Adrenal gland (tissue), 5 donors: ENCODE measurements at regions not wholly inside any gene's neighbourhood (a gene's known extent, or its start where the extent isn't known, plus 50 kb on each side); places are given as distances from the start of the nearest gene placed in this dataset.

ENCODE experiments used
- POLR2A ChIP-seq, 2 donors: fragments of 450-650 bp; IDR thresholded peaks; one replicate each; pipeline ENCODE4 v1.6.1; 2017; ENCODE audit warnings: antibody characterized with exemption in 2 of 2, mild to moderate bottlenecking in 2 of 2, moderate library complexity in 1 of 2
- TF ChIP-seq, protein P1 (sequence below), 6 experiments: fragments of 450-650 bp in 4 of 6; fragments of 200-600 bp in 2 of 6; sonication (generic) in 1 of 6; IDR thresholded peaks; 1 replicate in 5 of 6; 2 replicates in 1 of 6; pipeline versions ENCODE4 v1.5.1 to v1.8.0; 2016 to 2021; ENCODE audit warnings: antibody characterized with exemption in 6 of 6, mild to moderate bottlenecking in 2 of 6, moderate library complexity in 1 of 6
- donor health status: DM: no; HTN: no; CAD: no.

- TF ChIP-seq, protein P1, sequence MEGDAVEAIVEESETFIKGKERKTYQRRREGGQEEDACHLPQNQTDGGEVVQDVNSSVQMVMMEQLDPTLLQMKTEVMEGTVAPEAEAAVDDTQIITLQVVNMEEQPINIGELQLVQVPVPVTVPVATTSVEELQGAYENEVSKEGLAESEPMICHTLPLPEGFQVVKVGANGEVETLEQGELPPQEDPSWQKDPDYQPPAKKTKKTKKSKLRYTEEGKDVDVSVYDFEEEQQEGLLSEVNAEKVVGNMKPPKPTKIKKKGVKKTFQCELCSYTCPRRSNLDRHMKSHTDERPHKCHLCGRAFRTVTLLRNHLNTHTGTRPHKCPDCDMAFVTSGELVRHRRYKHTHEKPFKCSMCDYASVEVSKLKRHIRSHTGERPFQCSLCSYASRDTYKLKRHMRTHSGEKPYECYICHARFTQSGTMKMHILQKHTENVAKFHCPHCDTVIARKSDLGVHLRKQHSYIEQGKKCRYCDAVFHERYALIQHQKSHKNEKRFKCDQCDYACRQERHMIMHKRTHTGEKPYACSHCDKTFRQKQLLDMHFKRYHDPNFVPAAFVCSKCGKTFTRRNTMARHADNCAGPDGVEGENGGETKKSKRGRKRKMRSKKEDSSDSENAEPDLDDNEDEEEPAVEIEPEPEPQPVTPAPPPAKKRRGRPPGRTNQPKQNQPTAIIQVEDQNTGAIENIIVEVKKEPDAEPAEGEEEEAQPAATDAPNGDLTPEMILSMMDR (IDR thresholded peaks at IDR 0.05): no peak
- TF ChIP-seq POLR2A (IDR thresholded peaks at IDR 0.05): no peak
Observed at GRCh38 chr2:217062768-217063167, 202.9 kb upstream of the TNP1 start.
